H1 (cell line): ENCODE measurements at regions not wholly inside any gene's neighbourhood (a gene's known extent, or its start where the extent isn't known, plus 50 kb on each side); places are given as distances from the start of the nearest gene placed in this dataset.

Experiments
- CTCF ChIA-PET: fragments of 300-600 bp; sonication (Branson Sonifier 250); formaldehyde crosslinking; loops from one replicate; lab custom pipeline; 2021; ENCODE audit not compliant: partially characterized antibody; lab: Charles Lee
- POLR2A ChIA-PET: fragments of 300-600 bp; sonication (Branson Sonifier 250); formaldehyde crosslinking; loops from one replicate; lab custom pipeline; 2021; ENCODE audit warnings: inconsistent platforms; ENCODE audit not compliant: partially characterized antibody; lab: Charles Lee
- DNase-seq, 2 experiments: peaks; one replicate each; pipeline versions ENCODE4 v3.0.0 to v3.0.0-alpha.2; 2010 to 2022; ENCODE audit warnings: low spot score in 2 of 2, low read depth in 1 of 2, mixed read lengths in 1 of 2
- FAIRE-seq: peaks from 2 replicates; lab custom pipeline; 2011; peaks lifted over from hg19 to GRCh38; lab: Jason Lieb, UNC
- H2AFZ ChIP-seq: 2 replicates; pipeline ENCODE4 v1.8.1; 2012; ENCODE audit warnings: low read length, inconsistent platforms
- H2AK5ac ChIP-seq: 2 replicates; pipeline ENCODE4 v1.6.1; 2013; ENCODE audit warnings: low read depth, low read length
- H2BK120ac ChIP-seq: replicated peaks from 2 replicates; pipeline ENCODE3; 2013; ENCODE audit warnings: low read depth, low read length, inconsistent platforms
- H2BK12ac ChIP-seq: 2 replicates; pipeline ENCODE4 v1.6.1; 2013; ENCODE audit warnings: low read depth, low read length
- H2BK15ac ChIP-seq: 2 replicates; pipeline ENCODE4 v1.6.1; 2013; ENCODE audit warnings: low read length
- H2BK20ac ChIP-seq: 2 replicates; pipeline ENCODE4 v1.6.1; 2013; ENCODE audit warnings: low read length
- H2BK5ac ChIP-seq: 2 replicates; pipeline ENCODE4 v1.6.1; 2013; ENCODE audit warnings: low read depth, low read length
- H3K14ac ChIP-seq: 2 replicates; pipeline ENCODE4 v1.6.1; 2013; ENCODE audit warnings: inconsistent platforms; ENCODE audit not compliant: insufficient read length
- H3K18ac ChIP-seq: 2 replicates; pipeline ENCODE4 v1.6.1; 2013; ENCODE audit warnings: low read length; ENCODE audit errors: extremely low read depth
- H3K23ac ChIP-seq: 2 replicates; pipeline ENCODE4 v1.6.1; 2013; ENCODE audit warnings: inconsistent platforms; ENCODE audit not compliant: insufficient read length
- H3K23me2 ChIP-seq: 2 replicates; pipeline ENCODE4 v1.6.1; 2013; ENCODE audit warnings: low read depth, low read length
- H3K27ac ChIP-seq: 2 replicates; pipeline ENCODE4 v1.6.1; 2011; ENCODE audit warnings: low read depth, low read length, inconsistent platforms
- H3K27me3 ChIP-seq, 4 experiments: replicated peaks in 1 of 4; 1 replicate in 1 of 4; 2 replicates in 3 of 4; pipeline versions ENCODE4 v1.6.1 to v1.8.1; 2011 to 2013; ENCODE audit warnings: low read length in 3 of 4, mild to moderate bottlenecking in 3 of 4, inconsistent platforms in 2 of 4, mixed read lengths in 2 of 4, moderate library complexity in 1 of 4; ENCODE audit not compliant: control insufficient read depth in 3 of 4, insufficient read depth in 3 of 4; ENCODE audit errors: extremely low read depth in 1 of 4
- H3K36me3 ChIP-seq, 4 experiments: 2 replicates each; pipeline versions ENCODE4 v1.6.1 to v1.8.1; 2011 to 2013; ENCODE audit warnings: mild to moderate bottlenecking in 4 of 4, low read length in 3 of 4, moderate library complexity in 2 of 4, control low read depth in 1 of 4, inconsistent platforms in 1 of 4; ENCODE audit not compliant: insufficient read depth in 4 of 4, control insufficient read depth in 2 of 4
- H3K4ac ChIP-seq: replicated peaks from 2 replicates; pipeline ENCODE3; 2013; ENCODE audit warnings: low read length, low read depth, mixed read lengths, inconsistent platforms; ENCODE audit not compliant: insufficient read length
- H3K4me1 ChIP-seq, 4 experiments: replicated peaks in 1 of 4; 1 replicate in 1 of 4; 2 replicates in 3 of 4; pipeline versions ENCODE4 v1.6.1 to v1.8.1; 2011 to 2013; ENCODE audit warnings: low read length in 3 of 4, inconsistent platforms in 2 of 4, mixed read lengths in 1 of 4; ENCODE audit not compliant: insufficient read depth in 4 of 4, control insufficient read depth in 3 of 4
- H3K4me2 ChIP-seq, 2 experiments: 2 replicates each; pipeline versions ENCODE4 v1.6.1 to v1.8.1; 2011 to 2013; ENCODE audit warnings: low read depth in 2 of 2, low read length in 2 of 2, control low read depth in 1 of 2, inconsistent platforms in 1 of 2, mild to moderate bottlenecking in 1 of 2; ENCODE audit not compliant: insufficient read depth in 1 of 2
- H3K4me3 ChIP-seq, 4 experiments: fragments of 200-600, 300-600 bp in 1 of 4; sonication (generic), shearing (Covaris generic), sonication (Bioruptor Twin) in 1 of 4; 2 replicates each; pipeline versions ENCODE4 v1.5.1 to v1.8.1; 2011 to 2016; ENCODE audit warnings: low read length in 4 of 4, low read depth in 3 of 4, control low read depth in 2 of 4, inconsistent platforms in 2 of 4, mild to moderate bottlenecking in 2 of 4, mixed read lengths in 1 of 4, moderate library complexity in 1 of 4; ENCODE audit not compliant: insufficient read depth in 2 of 4; ENCODE audit errors: extremely low read depth in 1 of 4
- H3K56ac ChIP-seq: replicated peaks from 2 replicates; pipeline ENCODE3; 2013; ENCODE audit warnings: low read depth, mild to moderate bottlenecking, mixed read lengths, low read length, inconsistent platforms; ENCODE audit not compliant: insufficient read length
- H3K79me1 ChIP-seq: 2 replicates; pipeline ENCODE4 v1.6.1; 2013; ENCODE audit warnings: low read depth, low read length, control low read depth
- H3K79me2 ChIP-seq, 2 experiments: 2 replicates each; pipeline versions ENCODE4 v1.6.1 to v1.8.1; 2012 to 2013; ENCODE audit warnings: low read length in 2 of 2, mild to moderate bottlenecking in 2 of 2, inconsistent platforms in 1 of 2; ENCODE audit not compliant: insufficient read depth in 2 of 2, control insufficient read depth in 1 of 2
- H3K9ac ChIP-seq, 4 experiments: replicated peaks in 1 of 4; 1 replicate in 1 of 4; 2 replicates in 3 of 4; pipeline versions ENCODE4 v1.6.1 to v1.8.1; 2011 to 2013; ENCODE audit warnings: low read depth in 3 of 4, low read length in 3 of 4, control low read depth in 2 of 4, mild to moderate bottlenecking in 2 of 4, moderate library complexity in 2 of 4, inconsistent platforms in 1 of 4; ENCODE audit errors: extremely low read depth in 1 of 4
- H3K9me3 ChIP-seq, 2 experiments: 2 replicates each; pipeline versions ENCODE4 v1.6.1 to v1.8.1; 2012 to 2013; ENCODE audit warnings: mild to moderate bottlenecking in 2 of 2, moderate library complexity in 2 of 2, control low read depth in 1 of 2, inconsistent platforms in 1 of 2, low read depth in 1 of 2, low read length in 1 of 2, mixed read lengths in 1 of 2; ENCODE audit not compliant: insufficient read depth in 2 of 2
- H4K20me1 ChIP-seq, 2 experiments: replicated peaks in 1 of 2; 2 replicates each; pipeline versions ENCODE3 to v1.8.1; 2011 to 2013; ENCODE audit warnings: inconsistent platforms in 2 of 2, low read length in 2 of 2, mild to moderate bottlenecking in 1 of 2; ENCODE audit not compliant: insufficient read depth in 2 of 2, control insufficient read depth in 1 of 2
- H4K5ac ChIP-seq: 2 replicates; pipeline ENCODE4 v1.6.1; 2013; ENCODE audit warnings: low read length, low read depth, mixed read lengths, inconsistent platforms; ENCODE audit not compliant: insufficient read length
- H4K8ac ChIP-seq: 2 replicates; pipeline ENCODE4 v1.8.0; 2013; ENCODE audit warnings: mild to moderate bottlenecking, moderate library complexity, low read length, inconsistent platforms; ENCODE audit not compliant: insufficient read depth; ENCODE audit errors: extremely low read depth
- H4K91ac ChIP-seq: replicated peaks from 2 replicates; pipeline ENCODE3; 2013; ENCODE audit warnings: low read length, mixed read lengths, inconsistent platforms; ENCODE audit not compliant: insufficient read length
- CTBP2 ChIP-seq: IDR thresholded peaks from 2 replicates; pipeline ENCODE4 v1.7.0; 2011; ENCODE audit warnings: borderline replicate concordance, mild to moderate bottlenecking, moderate library complexity, mixed read lengths, low read length; ENCODE audit not compliant: insufficient read depth, insufficient read length
- MAX ChIP-seq: IDR thresholded peaks from 2 replicates; pipeline ENCODE4 v1.6.1; 2012; ENCODE audit warnings: inconsistent platforms
- RNF2 ChIP-seq: fragments of 200-900, 300-1000 bp; sonication (generic); IDR thresholded peaks from 2 replicates; pipeline ENCODE4 v1.7.1; 2016; ENCODE audit warnings: borderline replicate concordance, low read depth, mild to moderate bottlenecking, antibody characterized with exemption, low read length; ENCODE audit not compliant: poor library complexity, severe bottlenecking; ENCODE audit errors: missing control alignments
- WGBS, 2 experiments: shearing (Covaris generic) in 1 of 2; methylation state at CpG; one replicate each; pipeline versions ENCODE4 v1.1.6 to v1.1.7; 2013 to 2015; ENCODE audit warnings: low lambda C conversion rate in 2 of 2, mixed read lengths in 2 of 2, inconsistent platforms in 1 of 2, low coverage in 1 of 2, missing lambda C conversion rate in 1 of 2; ENCODE audit not compliant: insufficient replicate concordance in 2 of 2, insufficient coverage in 1 of 2, insufficient read length in 1 of 2; ENCODE audit errors: extremely low coverage in 1 of 2, missing lambda C conversion rate in 1 of 2; 5-methylcytosine and 5-hydroxymethylcytosine counted together

- H3K79me1 ChIP-seq = no peaks in the 10 kb centered on the region
- H3K23me2 ChIP-seq = no peaks in the 10 kb centered on the region
- no peaks in the 10 kb centered on the region for H3K36me3 ChIP-seq
- H3K4me1 ChIP-seq = no peaks in the 10 kb centered on the region
- no peak overlapping the region for H4K5ac ChIP-seq
- peaks cover 0 to 9% of the 10 kb centered on the region in 2 experiments; a peak in 1 of 4 replicates for H3K9me3 ChIP-seq
- H3K27ac ChIP-seq = no peak overlapping the region
- H2BK15ac ChIP-seq = no peak overlapping the region; the same call in 1 of the 2 replicates
- no peak overlapping the region for H3K9ac ChIP-seq
- H4K91ac ChIP-seq = peak overlapping the region; percentile 26
- no peak overlapping the region for H2AFZ ChIP-seq
- H3K23ac ChIP-seq = no peak overlapping the region
- H3K4me3 ChIP-seq = no peak overlapping the region
- no peak overlapping the region for H3K4me2 ChIP-seq
- no peak overlapping the region for H2BK20ac ChIP-seq
- no peak overlapping the region for H3K14ac ChIP-seq
- H2BK12ac ChIP-seq = no peak overlapping the region
- H3K79me2 ChIP-seq = no peaks in the 10 kb centered on the region
- H2BK5ac ChIP-seq = no peak overlapping the region
- DNase-seq = no peak
- TF ChIP-seq CTBP2 (no peak), MAX (no peak), RNF2 (no peak)
- no peak for FAIRE-seq
- WGBS, 2 experiments = 92% methylated on average over 3 of the region's 3 CpGs; no CpG with 5 or more reads in 1 of the 2 experiments
- H4K8ac ChIP-seq = no peak overlapping the region
- CTCF ChIA-PET = interaction anchor here (1.4 kb wide), 1 partner anchor 7 kb away, joined by 4 read pairs; no protein-coding TSS in a partner anchor
- peaks cover 0 to 3% (median 0%) of the 10 kb centered on the region in 4 experiments; a peak in 1 of 7 replicates for H3K27me3 ChIP-seq
- POLR2A ChIA-PET = no interaction called here
- H3K56ac ChIP-seq = no peak overlapping the region
- H3K4ac ChIP-seq = no peak overlapping the region
- H4K20me1 ChIP-seq = no peaks in the 10 kb centered on the region
- no peak overlapping the region for H2BK120ac ChIP-seq
- H3K18ac ChIP-seq = no peak overlapping the region
- H2AK5ac ChIP-seq = no peak overlapping the region
Measured at GRCh38 chr2:37784071-37784758, 112.8 kb upstream of the CDC42EP3 start.
